ACHN (cell line): ENCODE measurements at regions not wholly inside any gene's neighbourhood (a gene's known extent, or its start where the extent isn't known, plus 50 kb on each side); places are given as distances from the start of the nearest gene placed in this dataset.
"Not testable (repeated sequence)": the region's sequence is repeated elsewhere in the genome, so short reads cannot be mapped to it uniquely, and the experiment has no call there.

ENCODE experiments used
- DNase-seq: peaks from one replicate; pipeline ENCODE4 v3.0.0-alpha.2; 2015
- in situ Hi-C: cut with HindIII; loops from 2 replicates; pipeline ENCODE4 v1.10.0; 2017; ENCODE audit warnings: low sequenced_read_pairs, low pct_ligation_motif_present, low pct_unique_long_range_greater_than_20kb

GRCh38 chr6:164947164-164947563 is 362.2 kb downstream of the C6orf118 start:
- DNase-seq: no peak
- in situ Hi-C loops: no loop called here

GRCh38 chr6:164942271-164942670 is 367.1 kb downstream of the C6orf118 start:
- in situ Hi-C loops: no loop called here

GRCh38 chr6:164933238-164933794 is 376.1 kb downstream of the C6orf118 start:
- in situ Hi-C loops, DNase-seq: not testable (repeated sequence)

More at GRCh38 chr6:164942271-164942670, 367.1 kb downstream of the C6orf118 start:
- no peak for DNase-seq

GRCh38 chr6:164929408-164929977 is 379.9 kb downstream of the C6orf118 start:
- in situ Hi-C loops: no loop called here
- no peak for DNase-seq

- in situ Hi-C loops: no loop called here
- DNase-seq: no peak
These were observed 380.5 kb downstream of the C6orf118 start for GRCh38 chr6:164928728-164929407.

GRCh38 chr6:164928057-164928727 is 381.2 kb downstream of the C6orf118 start:
- DNase-seq: no peak
- in situ Hi-C loops: no loop called here

- in situ Hi-C loops: no loop called here
These were observed 381.9 kb downstream of the C6orf118 start for GRCh38 chr6:164927288-164928056.

GRCh38 chr6:164926686-164927085 is 382.7 kb downstream of the C6orf118 start:
- in situ Hi-C loops: no loop called here
- DNase-seq: no peak

More at GRCh38 chr6:164927288-164928056, 381.9 kb downstream of the C6orf118 start:
- DNase-seq: peak; percentile 43

GRCh38 chr6:164925681-164926530 is 383.5 kb downstream of the C6orf118 start:
- in situ Hi-C loops: no loop called here
- DNase-seq: no peak

GRCh38 chr6:164924674-164925073 is 384.7 kb downstream of the C6orf118 start:
- DNase-seq: no peak
- in situ Hi-C loops: no loop called here

GRCh38 chr6:164917211-164917610 is 392.2 kb downstream of the C6orf118 start:
- no peak for DNase-seq
- in situ Hi-C loops: no loop called here

- in situ Hi-C loops: no loop called here
- DNase-seq: no peak
These were observed 393.3 kb downstream of the C6orf118 start for GRCh38 chr6:164916087-164916486.

GRCh38 chr6:164911873-164912580 is 397.4 kb downstream of the C6orf118 start:
- no peak for DNase-seq
- in situ Hi-C loops: no loop called here

- DNase-seq: no peak
- in situ Hi-C loops: no loop called here
These were observed 398.3 kb downstream of the C6orf118 start for GRCh38 chr6:164911151-164911550.

- DNase-seq: no peak
- in situ Hi-C loops: no loop called here
These were observed 402.6 kb downstream of the C6orf118 start for GRCh38 chr6:164906766-164907165.

- no peak for DNase-seq
- in situ Hi-C loops: no loop called here
These were observed 404.1 kb downstream of the C6orf118 start for GRCh38 chr6:164905311-164905710.

GRCh38 chr6:164898412-164898811 is 411.0 kb downstream of the C6orf118 start:
- in situ Hi-C loops: no loop called here
- DNase-seq: no peak
